Activated CD4-positive, alpha-beta T cell treated with anti-CD3 and anti-CD28 coated beads, Interleukin-2, Interleukin-6, amounts not matched to agents 100 ng/mL and 50 ng/mL, durations not matched to agents 16 hours and 8 hours (primary cell): ENCODE measurements at regions not wholly inside any gene's neighbourhood (a gene's known extent, or its start where the extent isn't known, plus 50 kb on each side); places are given as distances from the start of the nearest gene placed in this dataset.
"Not testable (repeated sequence)": the region's sequence is repeated elsewhere in the genome, so short reads cannot be mapped to it uniquely, and the experiment has no call there.

Source experiments
- DNase-seq: peaks from one replicate; pipeline ENCODE4 v3.0.0-alpha.2; 2020

DNA sequence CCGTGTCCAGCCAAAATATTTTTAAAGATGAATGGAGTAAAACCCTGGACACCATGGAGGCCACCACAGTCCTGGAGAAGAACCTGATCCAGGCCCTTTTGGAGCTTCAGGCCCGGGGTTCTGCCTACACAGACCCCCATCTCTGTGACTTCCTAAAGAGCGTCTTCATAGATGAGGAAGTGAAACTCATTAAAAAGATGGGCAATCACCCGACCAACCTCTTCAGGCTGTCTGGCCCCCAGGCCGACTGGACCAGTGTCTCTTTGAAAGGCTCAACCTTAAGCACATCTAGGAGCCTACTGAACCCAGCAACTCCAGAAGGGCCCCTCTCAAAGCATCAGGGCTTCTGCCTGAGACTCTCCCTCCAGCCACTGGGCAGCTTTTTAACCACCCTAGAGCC, 107.9 kb upstream of the FAM174B start:
- no peak for DNase-seq

DNA sequence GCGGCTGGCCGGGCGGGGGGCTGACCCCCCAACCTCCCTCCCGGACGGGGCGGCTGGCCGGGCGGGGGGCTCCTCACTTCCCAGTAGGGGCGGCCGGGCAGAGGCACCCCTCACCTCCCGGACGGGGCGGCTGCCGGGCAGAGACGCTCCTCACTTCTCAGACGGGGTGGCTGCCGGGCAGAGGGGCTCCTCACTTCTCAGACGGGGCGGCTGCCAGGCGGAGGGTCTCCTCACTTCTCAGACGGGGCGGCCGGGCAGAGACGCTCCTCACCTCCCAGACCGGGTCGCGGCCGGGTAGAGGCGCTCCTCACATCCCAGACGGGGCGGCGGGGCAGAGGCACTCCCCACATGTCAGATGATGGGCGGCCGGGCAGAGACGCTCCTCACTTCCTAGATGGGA, 112.6 kb upstream of the FAM174B start:
- not testable (repeated sequence) for DNase-seq

DNA sequence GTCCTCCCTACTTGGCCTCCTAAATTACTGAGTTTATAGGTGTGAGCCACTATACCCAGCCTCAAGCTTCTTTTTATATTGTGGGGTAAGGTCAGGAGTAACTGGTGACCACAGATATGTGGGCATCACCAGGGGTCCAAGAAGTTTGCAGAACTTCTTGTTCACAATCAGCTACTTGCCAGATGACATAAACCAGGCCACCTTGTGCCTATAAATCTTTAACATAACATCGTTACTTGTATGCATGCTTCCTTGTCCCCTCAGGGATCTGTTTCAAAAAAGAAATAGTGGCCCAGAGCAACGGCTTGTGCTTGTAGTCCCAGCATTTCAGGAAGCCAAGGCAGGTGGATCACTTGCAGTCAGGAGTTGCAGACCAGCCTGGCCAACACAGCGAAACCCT, 115.1 kb upstream of the FAM174B start:
- no peak for DNase-seq

DNA sequence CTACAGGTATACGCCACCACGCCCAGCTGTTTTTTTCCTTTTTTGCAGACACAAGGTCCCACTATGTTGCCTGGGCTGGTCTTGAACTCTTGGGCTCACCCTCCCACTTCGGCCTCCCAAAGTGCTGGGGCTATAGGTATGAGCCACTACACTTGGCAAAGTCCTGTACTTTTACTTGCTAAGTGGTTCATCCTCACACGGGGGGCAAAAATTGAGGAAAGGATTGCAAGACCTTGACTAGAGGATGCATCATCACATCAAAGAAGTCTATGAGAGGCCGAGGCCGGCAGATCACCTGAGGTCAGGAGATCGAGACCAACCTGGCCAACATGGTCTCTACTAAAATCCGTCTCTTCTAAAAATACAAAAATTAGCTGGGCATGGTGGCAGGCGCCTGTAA, 116.5 kb upstream of the FAM174B start:
- DNase-seq: no peak

DNA sequence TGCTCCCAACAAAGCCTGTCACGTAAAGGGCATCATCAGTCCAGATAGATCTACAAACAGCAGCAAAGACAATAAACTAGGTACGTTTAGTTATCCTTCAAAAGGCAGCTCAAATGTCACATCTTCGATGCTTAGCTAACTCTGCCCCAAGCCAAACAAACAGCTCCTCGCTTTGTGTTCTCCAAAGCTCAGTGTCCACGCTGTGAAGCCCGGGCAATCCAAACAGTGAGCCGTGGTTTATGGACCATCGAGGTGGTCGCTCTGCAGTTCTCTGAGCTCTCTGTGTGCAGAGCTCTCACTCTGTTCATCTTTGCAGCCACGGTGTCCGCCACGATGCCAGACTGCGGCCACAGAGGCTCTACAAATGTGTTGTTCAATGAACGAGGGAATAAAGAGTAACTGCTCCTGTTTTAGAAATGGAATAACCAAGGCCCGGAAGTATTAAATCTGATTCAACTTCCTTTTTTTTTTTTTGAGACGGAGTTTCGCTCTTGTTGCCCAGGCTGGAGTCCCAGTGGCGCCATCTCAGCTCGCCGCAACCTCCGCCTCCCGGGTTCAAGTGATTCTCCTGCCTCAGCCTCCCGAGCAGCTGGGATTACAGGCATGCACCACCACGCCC, 117.2 kb upstream of the FAM174B start:
- no peak for DNase-seq

DNA sequence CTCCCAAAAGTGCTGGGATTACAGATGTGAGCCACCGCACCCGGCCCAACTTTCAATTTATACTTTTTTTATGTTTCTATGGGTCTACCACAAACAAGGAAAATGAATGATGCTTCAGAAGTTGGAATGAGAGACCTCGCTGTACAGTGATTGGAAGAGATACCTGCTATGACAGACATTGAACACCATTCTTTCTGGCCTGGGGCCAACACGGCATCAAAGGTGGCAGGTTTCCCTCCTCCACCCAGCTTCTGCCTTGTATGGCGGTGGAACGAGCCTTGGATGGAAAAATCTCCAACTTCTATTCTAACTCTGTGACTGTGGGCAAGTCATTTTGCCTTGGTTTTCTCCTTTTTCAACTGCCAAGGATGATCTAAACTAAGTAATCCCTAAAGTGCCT, 117.8 kb upstream of the FAM174B start:
- DNase-seq: no peak

DNA sequence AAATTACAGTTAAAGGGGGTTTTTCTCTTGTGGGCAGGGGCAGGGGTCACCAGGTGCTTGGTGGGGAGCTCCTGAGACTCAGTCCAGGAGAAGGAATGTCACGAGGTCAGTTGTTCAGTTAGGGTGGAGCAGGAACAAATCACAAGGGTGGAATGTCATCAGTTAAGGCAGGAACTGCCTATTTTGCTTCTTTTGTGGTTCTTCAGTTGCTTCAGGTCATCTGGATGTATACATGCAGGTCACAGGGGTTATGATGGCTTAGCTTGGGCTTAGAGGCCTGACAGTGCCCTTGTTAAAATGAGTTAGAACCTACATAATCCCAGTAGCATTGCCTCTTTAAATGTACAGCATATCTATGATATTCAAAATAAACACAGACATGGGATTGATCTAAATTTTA, 120.2 kb upstream of the CHD2 start:
- no peak for DNase-seq

DNA sequence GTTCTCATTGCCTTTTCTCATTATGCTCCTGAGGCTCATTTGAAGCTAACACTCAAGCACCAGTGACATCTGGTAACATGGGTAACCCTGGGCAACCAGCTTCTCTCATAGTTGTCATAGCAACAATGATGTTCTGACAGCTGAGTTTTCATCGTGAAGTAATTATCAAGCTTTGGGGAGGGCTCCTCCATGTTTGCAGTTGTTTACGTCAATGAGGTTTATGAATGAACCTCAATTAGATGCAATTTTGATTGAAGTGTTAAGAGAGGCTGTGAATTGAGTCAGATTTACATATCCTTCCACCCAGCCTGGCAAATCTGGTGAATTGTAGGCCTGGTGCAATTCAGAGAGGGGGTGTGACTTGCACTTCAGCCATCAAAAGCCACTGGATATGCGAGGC, 119.3 kb upstream of the CHD2 start:
- DNase-seq: no peak

DNA sequence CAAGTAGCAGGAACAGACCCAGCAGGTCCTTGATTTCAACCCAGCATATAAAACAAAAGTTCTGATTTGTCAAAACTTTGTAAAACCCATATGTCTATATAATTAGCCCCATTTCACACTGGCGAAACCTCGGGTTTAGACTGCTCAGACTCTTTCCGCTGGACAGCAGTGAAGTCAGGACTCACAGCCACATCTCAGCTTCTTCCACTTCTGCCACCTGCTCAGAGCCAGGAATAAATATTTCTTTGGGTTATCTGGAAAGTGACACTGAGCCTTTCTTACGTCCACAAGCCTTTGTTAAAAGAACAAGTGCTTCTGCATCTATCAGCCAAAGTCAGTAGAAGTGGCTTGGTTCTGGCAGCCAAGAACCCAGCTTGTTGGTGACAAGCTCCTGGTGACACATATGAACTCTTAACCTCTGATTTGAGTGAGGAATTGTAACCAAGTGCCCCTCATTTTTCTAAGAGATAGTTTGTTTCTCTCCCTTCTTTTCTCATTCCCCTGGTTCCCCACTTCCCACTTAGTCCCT, 118.1 kb upstream of the CHD2 start:
- no peak for DNase-seq

DNA sequence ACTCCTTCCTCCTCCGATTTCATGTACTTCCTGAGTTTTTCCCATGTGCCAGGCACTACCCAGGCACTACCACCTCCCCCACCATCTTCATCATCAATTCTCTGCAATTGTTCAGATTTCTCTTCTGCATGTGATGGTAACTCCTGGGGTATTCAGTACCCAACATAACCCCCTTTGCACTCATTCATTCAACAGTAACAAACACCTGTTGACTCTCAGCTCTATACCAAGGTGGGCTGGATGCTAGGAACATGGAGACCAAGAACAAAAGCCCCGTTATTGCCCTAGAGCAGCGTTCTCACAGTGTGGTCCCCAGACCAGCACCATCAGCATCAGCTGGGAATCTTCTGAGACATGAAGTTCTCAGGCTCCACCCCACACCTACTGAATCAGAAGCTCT, 113.0 kb upstream of the CHD2 start:
- DNase-seq: no peak

DNA sequence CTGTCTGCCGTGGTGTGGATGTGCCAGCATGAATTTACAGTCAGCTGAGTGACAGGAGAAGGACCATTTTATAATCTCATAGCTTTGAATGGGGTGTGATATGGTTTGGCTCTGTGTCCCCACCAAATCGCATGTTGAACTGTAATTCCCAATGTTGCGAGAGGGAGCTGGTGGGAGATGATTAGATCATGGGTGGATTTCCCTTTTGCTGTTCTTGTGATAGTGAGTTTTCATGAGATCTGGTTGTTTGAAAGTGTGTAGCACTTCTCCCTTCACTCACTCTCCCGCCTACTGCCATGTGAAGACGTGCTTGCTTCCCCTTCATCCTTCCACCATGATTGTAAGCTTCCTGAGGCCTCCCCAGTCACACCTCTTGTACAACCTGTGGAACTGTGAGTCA, 111.9 kb upstream of the CHD2 start:
- DNase-seq: no peak

DNA sequence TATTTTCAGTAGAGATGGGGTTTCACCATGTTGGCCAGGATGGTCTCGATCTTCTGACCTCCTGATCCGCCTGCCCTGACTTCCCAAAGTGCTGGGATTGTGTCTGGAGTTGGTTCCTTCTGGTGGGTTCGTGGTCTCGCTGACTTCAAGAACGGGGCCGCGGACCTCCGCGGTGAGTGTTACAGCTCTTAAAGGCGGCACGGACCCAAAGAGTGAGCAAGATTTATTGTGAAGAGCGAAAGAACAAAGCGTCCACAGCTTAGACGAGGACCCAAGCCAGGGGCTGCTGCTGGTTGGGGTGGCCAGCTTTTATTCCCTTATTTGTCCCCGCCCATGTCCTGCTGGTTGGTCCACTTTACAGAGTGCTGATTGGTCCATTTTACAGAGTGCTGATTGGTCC, 111.3 kb upstream of the CHD2 start:
- DNase-seq: not testable (repeated sequence)

DNA sequence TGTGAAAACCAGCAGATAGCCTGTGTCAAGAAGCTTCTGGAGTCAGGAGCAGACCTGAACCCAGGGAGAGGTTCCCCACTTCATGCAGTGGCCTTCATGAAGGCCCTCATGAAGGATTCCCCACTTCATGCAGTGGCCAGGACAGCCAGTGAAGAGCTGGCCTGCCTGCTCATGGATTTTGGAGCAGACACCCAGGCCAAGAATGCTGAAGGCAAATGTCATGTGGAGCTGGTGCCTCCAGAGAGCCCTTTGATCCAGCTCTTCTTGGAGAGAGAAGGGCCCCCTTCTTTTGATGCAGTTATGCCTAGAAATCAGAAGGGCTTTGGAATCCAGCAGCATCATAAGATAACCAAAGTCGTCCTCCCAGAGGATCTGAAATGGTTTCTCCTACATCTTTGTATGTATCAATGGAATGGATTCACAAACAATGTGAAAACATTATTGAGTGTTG, 103.9 kb upstream of the CHD2 start:
- DNase-seq: no peak

DNA sequence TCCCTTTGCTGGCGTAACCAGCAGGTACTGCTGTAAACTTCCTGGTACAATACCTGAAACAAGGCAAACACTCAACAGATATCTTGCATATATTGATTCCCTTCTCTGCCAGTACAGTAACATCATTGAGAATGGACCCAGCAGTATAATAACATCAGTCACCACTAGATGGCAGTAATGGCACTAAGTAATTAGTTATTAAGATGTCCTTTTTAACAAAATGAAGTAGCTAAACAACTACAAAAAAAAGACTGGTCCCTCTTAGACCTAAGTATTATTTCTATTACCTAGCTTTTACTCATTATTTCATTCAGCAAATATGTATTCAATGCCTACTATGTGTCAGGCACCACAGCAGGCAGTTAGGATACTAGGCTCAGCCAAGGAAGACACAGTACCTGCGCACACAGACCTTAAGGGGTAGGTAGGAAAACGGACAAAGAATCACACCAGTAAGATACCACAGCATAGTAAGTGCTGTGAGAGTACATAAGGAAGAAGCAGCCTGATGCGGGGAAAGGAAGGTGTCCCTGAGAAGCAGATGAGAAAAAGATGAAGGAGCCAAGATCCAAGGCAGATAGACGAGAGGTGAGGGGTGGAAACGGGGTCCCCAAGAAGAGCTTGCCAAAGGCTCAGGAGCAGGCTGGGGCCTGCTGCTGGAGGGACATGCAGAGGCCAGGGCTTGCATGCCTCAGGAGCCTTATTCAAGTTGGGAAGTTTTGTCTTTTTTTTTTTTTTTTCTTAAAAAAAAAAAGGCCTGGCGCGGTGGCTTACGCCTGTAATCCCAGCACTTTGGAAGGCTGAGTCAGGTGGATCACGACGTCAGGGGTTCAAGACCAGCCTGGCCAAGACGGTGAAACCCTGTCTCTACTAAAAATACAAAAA, 102.7 kb upstream of the CHD2 start:
- DNase-seq: peak; percentile 79

DNA sequence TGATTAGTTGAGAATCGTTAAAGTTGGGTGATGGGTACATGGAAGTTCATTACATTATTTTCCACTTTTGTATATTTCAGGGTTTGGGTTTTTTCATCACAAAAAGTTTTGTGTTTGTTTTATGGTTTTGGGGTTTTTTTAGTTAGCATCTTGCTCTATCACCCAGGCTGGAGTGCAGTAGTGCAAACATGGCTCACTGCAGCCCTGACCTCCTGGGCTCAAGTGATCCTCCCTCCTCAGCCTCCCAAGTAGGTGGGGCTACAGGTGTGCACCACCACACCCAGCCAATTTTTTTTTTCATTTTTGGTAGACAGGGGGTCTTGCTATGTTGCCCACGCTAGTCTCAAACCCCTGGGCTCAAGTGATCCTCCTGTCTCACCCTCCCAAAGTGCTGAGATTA, 100.1 kb upstream of the CHD2 start:
- no peak for DNase-seq

DNA sequence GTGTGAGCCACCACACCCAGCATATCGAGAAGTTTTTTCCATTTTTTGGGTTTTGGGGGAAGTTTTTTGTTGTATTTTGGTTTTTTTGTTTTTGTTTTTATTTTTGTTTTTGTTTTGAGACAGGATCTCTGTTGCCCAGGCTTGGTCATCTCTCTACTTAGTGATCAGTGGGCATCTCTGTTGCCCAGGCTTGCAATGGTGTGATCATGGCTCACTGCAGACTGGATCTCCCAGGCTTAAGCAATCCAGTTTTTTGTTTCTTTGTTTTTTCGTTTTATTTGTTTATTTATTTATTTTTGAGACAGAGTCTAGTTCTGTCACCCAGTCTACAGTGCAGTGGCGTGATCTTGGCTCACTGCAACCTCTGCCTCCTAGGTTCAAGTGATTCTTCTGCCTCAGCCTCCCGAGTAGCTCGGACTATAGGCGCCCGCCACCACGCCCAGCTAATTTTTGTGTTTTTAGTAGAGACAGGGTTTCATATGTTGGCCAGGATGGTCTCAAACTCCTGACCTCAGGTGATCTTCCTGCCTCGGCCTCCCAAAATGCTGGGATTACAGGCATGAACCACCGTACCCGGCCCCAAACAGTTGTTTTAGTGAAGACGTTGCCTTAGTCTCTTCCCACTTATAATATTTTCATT, 99.6 kb upstream of the CHD2 start:
- not testable (repeated sequence) for DNase-seq

DNA sequence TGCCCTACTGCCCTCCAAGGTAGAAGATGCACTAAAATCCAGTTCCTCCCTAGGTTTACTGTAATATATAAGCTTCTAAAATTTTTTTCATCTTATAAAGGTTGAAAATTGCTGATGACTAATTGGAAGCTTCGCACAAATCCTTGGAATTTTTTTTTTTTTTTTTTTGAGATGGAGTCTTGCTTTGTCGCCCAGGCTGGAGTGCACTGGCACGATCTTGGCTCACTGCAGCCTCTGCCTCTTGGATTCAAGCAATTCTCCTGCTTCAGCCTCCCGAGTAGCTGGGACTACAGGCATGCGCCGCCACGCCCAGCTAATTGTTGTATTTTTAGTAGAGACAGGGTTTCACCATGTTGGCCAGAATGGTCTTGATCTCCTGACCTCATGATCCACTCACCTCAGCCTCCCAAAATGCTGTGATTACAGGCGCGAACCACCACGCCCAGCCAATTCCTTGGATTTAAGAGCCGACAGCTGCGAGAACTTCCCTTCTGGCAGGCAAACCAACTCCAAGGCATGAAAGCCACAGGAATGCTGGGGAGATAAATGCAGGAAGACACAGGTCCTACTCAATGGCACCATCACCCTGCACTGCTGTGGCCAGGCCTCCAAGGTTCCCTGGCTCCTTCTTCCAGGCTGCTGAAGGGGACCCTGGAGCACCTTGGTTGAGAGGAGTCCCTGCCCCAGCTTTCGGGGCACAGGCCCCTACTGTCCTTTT, 98.9 kb upstream of the CHD2 start:
- DNase-seq: not testable (repeated sequence)

DNA sequence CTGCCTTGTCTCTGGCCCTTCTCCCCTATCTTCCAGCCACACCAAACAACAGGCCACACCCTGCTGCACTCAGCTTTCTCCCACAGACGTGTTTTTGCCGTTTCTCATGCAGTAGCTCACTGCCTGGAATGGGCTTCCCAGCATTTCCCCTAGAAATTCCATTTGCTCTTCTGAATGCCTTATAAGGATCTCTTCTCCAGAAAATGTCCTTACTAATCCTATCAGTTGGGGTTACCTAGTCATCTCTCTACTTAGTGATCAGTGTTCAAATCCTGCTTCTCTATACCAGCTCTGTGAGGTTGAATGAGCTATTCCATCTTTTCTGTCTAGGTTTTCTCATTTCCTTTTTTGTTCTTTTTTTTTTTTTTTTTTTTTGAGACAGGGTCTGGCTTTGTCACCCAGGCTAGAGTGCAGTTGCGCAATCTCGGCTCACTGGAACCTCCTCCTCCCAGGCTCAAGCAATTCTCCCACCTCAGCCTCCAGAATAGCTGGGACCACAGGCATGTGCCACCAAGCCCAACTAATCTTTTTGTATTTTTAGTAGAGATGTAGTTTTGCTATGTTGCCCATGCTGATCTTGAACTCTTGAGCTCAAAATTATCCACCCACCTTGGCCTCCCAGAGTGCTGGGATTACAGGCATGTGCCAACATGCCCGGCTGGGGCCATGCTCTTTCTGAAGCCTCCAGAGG, 98.2 kb upstream of the CHD2 start:
- no peak for DNase-seq

DNA sequence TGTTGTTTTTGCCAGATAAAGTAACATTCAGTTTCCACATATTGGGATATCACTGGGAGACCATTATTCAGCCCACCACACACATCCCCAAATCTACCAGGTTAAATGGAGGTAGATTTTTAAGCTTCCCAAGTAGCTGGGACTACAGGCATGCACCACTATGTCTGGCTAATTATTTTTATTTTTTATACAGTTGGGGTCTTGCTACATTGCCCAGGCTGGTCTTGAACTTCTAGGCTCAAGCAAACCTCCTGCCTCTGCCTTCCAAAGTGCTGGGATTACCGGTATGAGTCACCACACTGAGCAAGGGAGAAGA, 96.6 kb upstream of the CHD2 start:
- DNase-seq: no peak

DNA sequence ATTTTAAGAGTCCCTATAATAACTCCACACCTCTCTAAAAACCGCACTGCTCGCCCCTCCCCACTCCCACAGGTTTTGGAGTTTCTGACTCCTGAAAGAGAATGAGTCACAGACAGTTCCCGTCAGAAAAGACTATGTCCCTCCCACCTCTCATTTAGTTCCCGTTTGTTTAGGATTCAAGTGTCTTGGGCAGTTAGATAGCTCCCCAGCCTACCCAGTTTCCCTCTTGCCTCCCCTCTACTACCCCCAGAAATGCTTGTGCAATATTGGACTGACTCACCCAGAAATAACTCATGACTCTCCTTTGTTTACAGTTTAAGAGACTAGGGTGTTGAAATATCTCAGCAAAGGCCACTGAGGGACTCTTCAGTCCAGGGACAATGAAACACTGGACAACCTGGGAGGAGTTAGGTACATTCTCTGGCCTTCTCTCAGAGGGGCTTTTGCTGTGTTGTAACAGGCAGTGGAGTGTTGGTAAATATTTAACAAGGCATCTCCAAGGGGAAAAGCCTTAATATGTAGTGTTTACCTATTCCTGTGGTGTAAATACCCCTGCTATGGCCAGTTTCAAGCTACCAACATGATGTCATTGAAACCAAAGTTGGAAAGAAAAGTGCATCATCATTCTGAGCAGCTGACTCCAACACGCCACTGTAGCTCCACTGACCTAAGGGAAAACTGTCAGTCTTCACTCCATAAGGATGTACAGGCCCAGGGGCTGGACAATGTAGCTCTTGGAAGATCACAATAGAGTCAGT, 96.1 kb upstream of the CHD2 start:
- peak; percentile 89 for DNase-seq

DNA sequence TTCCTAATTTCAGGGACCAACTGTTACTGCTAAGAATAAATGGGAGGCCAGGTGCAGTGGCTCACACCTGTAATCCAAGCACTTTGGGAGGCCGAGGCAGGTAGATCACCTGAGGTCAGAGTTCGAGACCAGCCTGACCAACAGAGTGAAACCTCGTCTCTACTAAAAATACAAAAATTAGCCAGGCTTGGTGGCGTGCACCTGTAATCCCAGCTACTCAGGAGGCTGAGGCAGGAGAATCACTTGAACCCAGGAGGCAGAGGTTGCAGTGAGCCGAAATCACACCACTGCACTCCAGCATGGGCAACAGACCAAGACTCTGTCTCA, 95.6 kb upstream of the CHD2 start:
- not testable (repeated sequence) for DNase-seq

DNA sequence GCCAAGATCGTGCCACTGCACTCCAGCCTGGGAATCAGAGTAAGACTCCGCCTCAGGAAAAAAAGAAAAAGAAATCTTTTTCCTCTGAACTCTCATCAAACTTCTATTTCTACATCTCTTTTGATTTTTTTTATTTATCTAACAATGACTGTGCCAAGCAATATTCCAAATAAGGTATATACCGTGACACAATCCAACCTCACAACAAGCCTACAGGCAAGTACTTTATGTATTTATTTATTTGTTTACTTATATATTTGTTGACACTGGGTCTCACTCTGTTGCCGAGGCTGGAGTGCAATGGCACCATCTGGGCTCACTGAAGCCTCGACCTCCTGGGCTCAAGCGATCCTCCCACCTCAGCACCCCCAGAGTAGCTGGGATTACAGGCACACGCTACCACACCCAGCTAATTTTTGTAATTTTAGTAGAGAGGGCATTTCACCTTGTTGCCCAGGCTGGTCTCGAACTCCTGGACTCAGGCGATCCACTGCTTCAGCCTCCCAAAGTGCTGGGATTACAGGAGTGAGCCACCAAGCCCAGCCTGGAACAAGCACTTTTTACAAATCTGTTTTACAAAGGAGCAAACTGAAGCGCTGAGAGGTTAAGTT, 94.9 kb upstream of the CHD2 start:
- no peak for DNase-seq
